K562 (cell line): ENCODE measurements at regions not wholly inside any gene's neighbourhood (a gene's known extent, or its start where the extent isn't known, plus 50 kb on each side); places are given as distances from the start of the nearest gene placed in this dataset.
"Not testable (repeated sequence)": the region's sequence is repeated elsewhere in the genome, so short reads cannot be mapped to it uniquely, and the experiment has no call there.

Experiments used
- ATAC-seq: fragments of 200-7000 bp; cut with Tn5 transposase; 3 replicates; pipeline ENCODE4 v1.9.1; 2020; ENCODE audit warnings: moderate library complexity
- BruUV-seq: library from RNA; stranded (reverse); fragments of 400-500 nt; replicated peaks from 2 replicates; lab custom pipeline; 2021; lab: Mats Ljungman, UMichigan
- CTCF ChIA-PET: fragments of 300-600 bp; formaldehyde crosslinking; extraction: SDS; loops from one replicate; lab custom pipeline; 2021; ENCODE audit warnings: low intra/inter-chr PET ratio; lab: Yijun Ruan, JAX
- POLR2A ChIA-PET: fragments of 300-600, 350-650 bp; sonication (Branson Sonifier 250); formaldehyde crosslinking; extraction: SDS; loops from one replicate; lab custom pipeline; 2021; ENCODE audit warnings: antibody characterized with exemption, inconsistent platforms; lab: Yijun Ruan, JAX
- DNase-seq, 4 experiments: peaks; one replicate each; pipeline versions ENCODE4 v3.0.0 to v3.0.0-alpha.2; 2011 to 2018; ENCODE audit warnings: low spot score in 3 of 4, mixed read lengths in 3 of 4; ENCODE audit errors: extremely low read depth in 1 of 4
- FAIRE-seq: peaks from 2 replicates; lab custom pipeline; 2011; peaks lifted over from hg19 to GRCh38; lab: Jason Lieb, UNC
- H2AFZ ChIP-seq: 2 replicates; pipeline ENCODE4 v1.6.0; 2011; ENCODE audit warnings: low read depth, low read length, control low read depth, inconsistent platforms
- H3K27ac ChIP-seq: fragments of 200-600 bp; 3 replicates; pipeline ENCODE4 v1.8.0; 2011; ENCODE audit warnings: low read depth, mild to moderate bottlenecking, control low read depth, inconsistent platforms, low read length, moderate library complexity, mixed read lengths; ENCODE audit errors: extremely low read depth
- H3K27me3 ChIP-seq, 2 experiments: fragments of 300-600 bp in 1 of 2; 2 replicates in 1 of 2; 3 replicates in 1 of 2; pipeline versions ENCODE4 v1.6.0 to v1.8.0; 2011; ENCODE audit warnings: inconsistent platforms in 2 of 2, low read length in 2 of 2, mild to moderate bottlenecking in 1 of 2, mixed read lengths in 1 of 2, moderate library complexity in 1 of 2; ENCODE audit not compliant: control insufficient read depth in 2 of 2, insufficient read depth in 2 of 2
- H3K36me3 ChIP-seq: fragments of 300-600 bp; 3 replicates; pipeline ENCODE4 v1.8.0; 2011; ENCODE audit warnings: mild to moderate bottlenecking, low read length, inconsistent platforms; ENCODE audit not compliant: control insufficient read depth, insufficient read depth
- H3K4me1 ChIP-seq, 2 experiments: fragments of 200-600 bp in 1 of 2; replicated peaks in 1 of 2; 2 replicates in 1 of 2; 3 replicates in 1 of 2; pipeline versions ENCODE4 v1.5.1 to v1.8.0; 2011; ENCODE audit warnings: inconsistent platforms in 2 of 2, low read length in 2 of 2, mild to moderate bottlenecking in 1 of 2, mixed read lengths in 1 of 2, moderate library complexity in 1 of 2; ENCODE audit not compliant: control insufficient read depth in 2 of 2, insufficient read depth in 2 of 2
- H3K4me2 ChIP-seq: 2 replicates; pipeline ENCODE4 v1.6.1; 2011; ENCODE audit warnings: low read length, control low read depth, inconsistent platforms, mixed read lengths; ENCODE audit not compliant: insufficient read depth
- H3K4me3 ChIP-seq: fragments of 200-600 bp; sonication (generic), shearing (Covaris generic); 2 replicates; pipeline ENCODE4 v1.5.1; 2016; ENCODE audit warnings: control low read depth, inconsistent platforms
- H3K79me2 ChIP-seq: fragments of 200-600 bp; 3 replicates; pipeline ENCODE4 v1.8.0; 2011; ENCODE audit warnings: low read length, inconsistent platforms; ENCODE audit not compliant: control insufficient read depth, insufficient read depth
- H3K9ac ChIP-seq, 2 experiments: 2 replicates each; pipeline versions ENCODE4 v1.6.0 to v1.6.1; 2011; ENCODE audit warnings: low read depth in 2 of 2, low read length in 2 of 2, control low read depth in 1 of 2, inconsistent platforms in 1 of 2, mild to moderate bottlenecking in 1 of 2, mixed read lengths in 1 of 2; ENCODE audit not compliant: insufficient read depth in 1 of 2
- H3K9me1 ChIP-seq: one replicate; pipeline ENCODE4 v1.6.0; 2011; ENCODE audit warnings: inconsistent platforms, mild to moderate bottlenecking, low read length, moderate library complexity; ENCODE audit not compliant: control insufficient read depth, insufficient read depth
- H3K9me3 ChIP-seq: replicated peaks from 2 replicates; pipeline ENCODE4 v1.5.1; 2011; ENCODE audit warnings: low read depth, low read length, inconsistent platforms; ENCODE audit not compliant: control insufficient read depth, insufficient read depth
- H4K20me1 ChIP-seq: replicated peaks from 2 replicates; pipeline ENCODE4 v1.6.1; 2011; ENCODE audit warnings: low read length, inconsistent platforms, mixed read lengths; ENCODE audit not compliant: control insufficient read depth, insufficient read depth
- CTCF ChIP-seq, 3 experiments: IDR thresholded peaks in 2 of 3; conservative IDR thresholded peaks in 1 of 3; 2 replicates each; pipeline ENCODE4 v1.5.1; 2011 to 2012; ENCODE audit warnings: low read length in 3 of 3, mild to moderate bottlenecking in 3 of 3, control low read depth in 2 of 3, improper control_type of control experiment in 1 of 3, inconsistent platforms in 1 of 3, low read depth in 1 of 3, mixed read lengths in 1 of 3, moderate library complexity in 1 of 3; ENCODE audit not compliant: insufficient read depth in 2 of 3
- NFIC ChIP-seq: fragments of 450-650 bp; IDR thresholded peaks from 2 replicates; pipeline ENCODE4 v1.6.1; 2017; ENCODE audit warnings: mild to moderate bottlenecking, inconsistent platforms
- WGBS: fragments of 100-300 bp; shearing (Covaris generic); methylation state at CpG from one replicate; pipeline ENCODE4 v1.1.6; 2016; ENCODE audit warnings: low coverage, mixed read lengths; ENCODE audit not compliant: insufficient coverage; ENCODE audit errors: missing lambda C conversion rate; 5-methylcytosine and 5-hydroxymethylcytosine counted together
- in situ Hi-C: fragments of 300-500 bp; cut with MboI; formaldehyde crosslinking; loops from 4 replicates; pipeline ENCODE4 v1.15.0; 2018; ENCODE audit warnings: inconsistent platforms, mixed read lengths
- intact Hi-C: fragments of 100-400 bp; cut with micrococcal nuclease; formaldehyde crosslinking; loops from 2 replicates; pipeline ENCODE4 v1.14.2; 2022

GRCh38 chr18:77353349-77353748 lies 103.7 kb downstream of the GALR1 start:
- CTCF ChIA-PET, intact Hi-C loops: not testable (repeated sequence)

More at GRCh38 chr18:77353349-77353748, 103.7 kb downstream of the GALR1 start:
- not testable (repeated sequence) for H3K36me3 ChIP-seq, H3K9ac ChIP-seq, H4K20me1 ChIP-seq
- TF ChIP-seq NFIC (peak; percentile 63), CTCF (IDR thresholded peaks at IDR 0.05 in 2 of 3, conservative IDR thresholded peaks at IDR 0.05 in 1 of 3; ENCODE audit: insufficient read depth in 2 of 3, low read depth in 1 of 3, low read length in 3 of 3) (peak in 1 of 3 experiments; percentile 12; a peak in 2 of 6 replicates)
- TF ChIP-seq, all 486 proteins: peak for 2; not testable (repeated sequence) for 484
- peak in 1 of 4 experiments; percentile 24 for DNase-seq
- H3K4me3 ChIP-seq, H3K79me2 ChIP-seq, H2AFZ ChIP-seq, H3K4me1 ChIP-seq, FAIRE-seq, H3K27me3 ChIP-seq, H3K27ac ChIP-seq, BruUV-seq, POLR2A ChIA-PET, ATAC-seq, H3K9me1 ChIP-seq, H3K4me2 ChIP-seq, in situ Hi-C loops, H3K9me3 ChIP-seq: not testable (repeated sequence)
- WGBS = 7% methylated on average over 3 of the region's 3 CpGs
